ENCODE measurements at regions not wholly inside any gene's neighbourhood (a gene's known extent, or its start where the extent isn't known, plus 50 kb on each side); places are given as distances from the start of the nearest gene placed in this dataset.

GRCh38 chr2:54392555-54393324 lies 63.4 kb upstream of the SPTBN1 start:
- DNase-seq = no peak

DNA sequence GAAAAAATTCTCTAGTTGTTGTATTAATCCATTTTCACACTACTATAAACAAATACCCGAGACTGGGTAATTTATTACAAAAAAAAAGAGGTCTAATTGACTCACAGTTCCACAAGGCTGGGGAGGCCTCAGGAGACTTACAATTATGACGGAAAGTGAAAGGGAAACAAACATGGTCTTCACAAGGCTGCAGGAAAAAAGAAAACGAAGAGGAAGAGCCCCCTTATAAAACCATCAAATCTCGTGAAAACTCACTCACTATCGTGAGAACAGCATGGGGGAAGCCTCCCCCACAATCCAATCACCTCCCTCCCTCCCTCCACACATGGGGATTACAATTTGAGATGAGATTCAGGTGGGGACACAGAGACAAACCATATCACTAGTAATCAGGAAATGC lies 61.7 kb upstream of the SPTBN1 start:
- DNase-seq = no peak

GRCh38 chr2:54396107-54396506 lies 60.0 kb upstream of the SPTBN1 start:
- DNase-seq = no peak

DNA sequence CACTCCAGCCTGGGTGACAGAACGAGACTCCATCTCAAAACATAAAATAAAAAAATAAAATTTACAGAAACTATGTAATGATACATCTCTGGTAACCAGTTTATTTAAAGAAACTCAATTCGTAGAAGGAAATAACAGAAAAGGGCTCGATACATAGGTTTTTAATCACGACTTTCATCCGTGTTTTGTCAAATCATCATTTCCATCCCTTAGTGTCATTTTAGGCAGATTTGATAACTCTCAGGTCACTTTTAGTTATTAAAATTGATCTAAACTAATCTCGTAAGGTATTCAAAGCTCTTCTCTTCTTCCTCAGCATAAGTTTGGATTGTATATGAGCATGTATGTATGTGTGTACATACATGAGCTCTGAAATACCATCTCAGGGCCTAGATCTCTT lies 59.3 kb upstream of the SPTBN1 start:
- no peak for DNase-seq

- DNase-seq = no peak
Observed at GRCh38 chr2:54397426-54397825, 58.7 kb upstream of the SPTBN1 start.

DNA sequence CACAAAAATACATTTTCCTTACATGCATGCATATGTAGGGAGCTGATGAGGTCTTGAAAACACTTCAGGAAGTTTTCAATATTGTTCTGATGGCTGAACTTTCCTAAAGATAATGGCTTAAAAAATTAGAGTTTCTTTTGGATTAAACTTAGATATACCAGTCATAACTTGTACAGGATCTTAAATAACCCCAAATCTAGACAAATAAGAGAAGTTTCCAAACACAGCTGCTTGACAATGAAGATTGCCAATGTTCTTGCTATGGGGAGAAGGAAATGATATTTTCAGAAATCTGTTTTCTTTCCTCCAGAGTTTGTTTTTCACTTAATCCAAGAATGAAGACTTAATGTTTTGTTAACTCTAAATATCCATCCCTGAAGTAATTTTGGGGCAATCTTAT lies 54.6 kb upstream of the SPTBN1 start:
- DNase-seq = no peak

GRCh38 chr2:54402350-54402749 lies 53.8 kb upstream of the SPTBN1 start:
- no peak for DNase-seq

GRCh38 chr2:54403512-54404238 lies 52.5 kb upstream of the SPTBN1 start:
- no peak for DNase-seq

DNA sequence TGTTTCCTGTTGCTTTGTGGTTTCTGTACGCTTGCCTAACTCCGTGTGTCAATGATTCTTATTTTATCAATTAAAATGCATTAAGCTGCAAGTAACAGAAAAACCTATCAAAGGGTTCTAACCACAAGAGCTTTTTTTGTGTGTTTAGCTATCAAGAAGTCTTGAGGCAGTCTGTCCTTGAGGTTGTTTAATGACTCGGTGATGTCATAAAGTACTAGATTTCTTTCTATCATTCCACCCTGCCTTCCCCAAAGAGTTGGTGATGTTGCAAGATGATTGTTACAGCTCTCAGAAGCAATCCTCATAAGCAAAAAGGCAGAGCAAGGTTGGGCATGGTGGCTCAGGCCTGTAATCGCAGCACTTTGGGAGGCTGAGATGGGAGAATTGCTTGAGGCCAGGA lies 51.9 kb upstream of the SPTBN1 start:
- no peak for DNase-seq

DNA sequence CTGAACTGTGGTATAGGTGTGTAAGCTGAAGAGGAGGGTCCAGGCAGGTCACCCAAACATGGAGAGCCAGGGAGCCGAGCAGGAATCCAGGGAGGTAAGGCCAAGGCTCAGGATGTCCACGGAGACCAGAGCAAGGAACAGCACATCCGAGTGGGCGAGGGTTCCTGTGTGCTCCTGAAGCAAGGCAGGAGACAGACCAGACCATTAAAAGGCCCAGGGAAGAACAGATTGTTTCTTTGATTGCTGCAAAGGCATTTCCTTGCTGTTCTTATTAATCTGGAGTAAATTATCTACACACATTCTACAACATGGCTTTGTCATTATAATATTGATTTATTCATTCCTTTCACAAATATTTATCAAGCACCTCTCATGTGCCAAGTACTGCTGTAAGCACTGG lies 50.1 kb upstream of the SPTBN1 start:
- no peak for DNase-seq

Measured in NCI-H774 (cell line).